Astrocyte (in vitro differentiated cells and primary cell): ENCODE measurements at regions not wholly inside any gene's neighbourhood (a gene's known extent, or its start where the extent isn't known, plus 50 kb on each side); places are given as distances from the start of the nearest gene placed in this dataset.

Experiments used
- DNase-seq: peaks from one replicate; pipeline ENCODE4 v3.0.0-alpha.2; 2010; ENCODE audit warnings: low read depth
- FAIRE-seq: peaks from 2 replicates; lab custom pipeline; 2011; peaks lifted over from hg19 to GRCh38; lab: Jason Lieb, UNC
- H2AFZ ChIP-seq: 2 replicates; pipeline ENCODE4 v1.6.0; 2012; ENCODE audit warnings: low read depth, low read length, inconsistent platforms
- H3K27ac ChIP-seq: 2 replicates; pipeline ENCODE4 v1.5.1; 2011; ENCODE audit warnings: low read depth, low read length, inconsistent platforms
- H3K27me3 ChIP-seq: 2 replicates; pipeline ENCODE4 v1.6.0; 2011; ENCODE audit warnings: low read length, inconsistent platforms; ENCODE audit not compliant: insufficient read depth
- H3K36me3 ChIP-seq: 2 replicates; pipeline ENCODE4 v1.5.1; 2011; ENCODE audit warnings: low read length, inconsistent platforms; ENCODE audit not compliant: insufficient read depth
- H3K4me1 ChIP-seq: 2 replicates; pipeline ENCODE4 v1.5.1; 2011; ENCODE audit warnings: low read length, inconsistent platforms; ENCODE audit not compliant: insufficient read depth
- H3K4me2 ChIP-seq: 2 replicates; pipeline ENCODE4 v1.6.0; 2012; ENCODE audit warnings: low read length, inconsistent platforms
- H3K4me3 ChIP-seq: 2 replicates; pipeline ENCODE4 v1.5.1; 2011; ENCODE audit warnings: low read depth, mild to moderate bottlenecking, low read length, inconsistent platforms; ENCODE audit not compliant: insufficient read depth
- H3K79me2 ChIP-seq: 2 replicates; pipeline ENCODE4 v1.6.0; 2012; ENCODE audit warnings: mild to moderate bottlenecking, low read length, inconsistent platforms; ENCODE audit not compliant: insufficient read depth
- H3K9ac ChIP-seq: 2 replicates; pipeline ENCODE4 v1.6.0; 2012; ENCODE audit warnings: mild to moderate bottlenecking, low read length, inconsistent platforms
- H3K9me3 ChIP-seq: 2 replicates; pipeline ENCODE4 v1.5.1; 2012; ENCODE audit warnings: low read depth, mild to moderate bottlenecking, low read length, inconsistent platforms; ENCODE audit not compliant: insufficient read depth
- H4K20me1 ChIP-seq: 2 replicates; pipeline ENCODE4 v1.6.0; 2012; ENCODE audit warnings: low read length, inconsistent platforms; ENCODE audit not compliant: insufficient read depth
- H3K27ac Mint-ChIP-seq: one replicate; pipeline ENCODE4 v1.8.0; 2021; ENCODE audit warnings: mild to moderate bottlenecking, mixed read lengths; ENCODE audit not compliant: unreplicated experiment
- H3K27me3 Mint-ChIP-seq: one replicate; pipeline ENCODE4 v1.8.0; 2021; ENCODE audit warnings: low read depth, mixed read lengths; ENCODE audit not compliant: unreplicated experiment
- H3K36me3 Mint-ChIP-seq: one replicate; pipeline ENCODE4 v1.8.0; 2021; ENCODE audit warnings: low read depth, mixed read lengths; ENCODE audit not compliant: unreplicated experiment
- H3K4me1 Mint-ChIP-seq: one replicate; pipeline ENCODE4 v1.8.0; 2021; ENCODE audit warnings: low read depth, mixed read lengths; ENCODE audit not compliant: unreplicated experiment
- H3K4me3 Mint-ChIP-seq: one replicate; pipeline ENCODE4 v1.8.0; 2021; ENCODE audit warnings: mild to moderate bottlenecking, moderate library complexity, mixed read lengths; ENCODE audit not compliant: unreplicated experiment
- H3K9me3 Mint-ChIP-seq: one replicate; pipeline ENCODE4 v1.8.0; 2021; ENCODE audit warnings: mild to moderate bottlenecking, mixed read lengths; ENCODE audit not compliant: unreplicated experiment
- CTCF ChIP-seq: IDR thresholded peaks from 2 replicates; pipeline ENCODE4 v1.5.1; 2011; ENCODE audit warnings: low read depth, mild to moderate bottlenecking, inconsistent platforms, low read length, moderate library complexity; ENCODE audit not compliant: insufficient read depth
- EZH2 ChIP-seq: IDR thresholded peaks from 2 replicates; pipeline ENCODE4 v1.6.1; 2012; ENCODE audit warnings: mild to moderate bottlenecking, low read length, inconsistent platforms; ENCODE audit not compliant: insufficient read depth

- no peaks in the 10 kb centered on the region for H4K20me1 ChIP-seq
- H3K27ac Mint-ChIP-seq, result no peak overlapping the region
- no peak overlapping the region for H2AFZ ChIP-seq
- no peak overlapping the region for H3K4me3 ChIP-seq
- H3K27me3 Mint-ChIP-seq, result no peaks in the 10 kb centered on the region
- H3K36me3 ChIP-seq, result no peaks in the 10 kb centered on the region
- FAIRE-seq (no peak), DNase-seq (no peak)
- TF ChIP-seq EZH2 (no peak), CTCF (no peak)
- no peak overlapping the region for H3K4me3 Mint-ChIP-seq
- peaks cover 5% of the 10 kb centered on the region for H3K4me1 Mint-ChIP-seq
- H3K4me1 ChIP-seq, result no peaks in the 10 kb centered on the region
- no peaks in the 10 kb centered on the region for H3K9me3 ChIP-seq
- no peaks in the 10 kb centered on the region for H3K36me3 Mint-ChIP-seq
- no peaks in the 10 kb centered on the region for H3K27me3 ChIP-seq
- H3K27ac ChIP-seq, result no peak overlapping the region
- H3K9me3 Mint-ChIP-seq, result no peaks in the 10 kb centered on the region
- no peak overlapping the region for H3K9ac ChIP-seq
- H3K79me2 ChIP-seq, result no peaks in the 10 kb centered on the region
- H3K4me2 ChIP-seq, result no peak overlapping the region
Observed at GRCh38 chr2:12274591-12274990, 442.1 kb upstream of the TRIB2 start.

GRCh38 chr2:12277241-12278034 is 439.3 kb upstream of the TRIB2 start:
- Mint-ChIP-seq H3K27me3 (no peaks in the 10 kb centered on the region), H3K36me3 (no peaks in the 10 kb centered on the region), H3K4me3 (no peak overlapping the region), H3K4me1 (peaks cover 5% of the 10 kb centered on the region), H3K9me3 (no peaks in the 10 kb centered on the region), H3K27ac (no peak overlapping the region)
- H3K36me3 ChIP-seq, result no peaks in the 10 kb centered on the region
- H3K4me3 ChIP-seq, result no peak overlapping the region
- H3K27ac ChIP-seq, result no peak overlapping the region
- TF ChIP-seq EZH2, result no peak
- TF ChIP-seq CTCF, result no peak
- H3K4me1 ChIP-seq, result no peaks in the 10 kb centered on the region
- no peak overlapping the region for H2AFZ ChIP-seq
- no peaks in the 10 kb centered on the region for H4K20me1 ChIP-seq
- no peak overlapping the region for H3K9ac ChIP-seq
- H3K79me2 ChIP-seq, result no peaks in the 10 kb centered on the region
- FAIRE-seq (no peak), DNase-seq (peak; percentile 29)
- no peaks in the 10 kb centered on the region for H3K9me3 ChIP-seq
- H3K4me2 ChIP-seq, result no peak overlapping the region
- no peaks in the 10 kb centered on the region for H3K27me3 ChIP-seq

GRCh38 chr2:12278217-12278750 is 438.5 kb upstream of the TRIB2 start:
- Histone ChIP-seq H3K27me3 (no peaks in the 10 kb centered on the region), H3K79me2 (no peaks in the 10 kb centered on the region), H3K4me3 (no peak overlapping the region), H4K20me1 (no peaks in the 10 kb centered on the region), H3K27ac (no peak overlapping the region), H2AFZ (no peak overlapping the region), H3K4me2 (no peak overlapping the region), H3K36me3 (no peaks in the 10 kb centered on the region), H3K9me3 (no peaks in the 10 kb centered on the region), H3K4me1 (no peaks in the 10 kb centered on the region), H3K9ac (no peak overlapping the region)
- peaks cover 5% of the 10 kb centered on the region for H3K4me1 Mint-ChIP-seq
- FAIRE-seq (no peak), DNase-seq (no peak)
- no peaks in the 10 kb centered on the region for H3K9me3 Mint-ChIP-seq
- H3K4me3 Mint-ChIP-seq, result no peak overlapping the region
- no peak for TF ChIP-seq CTCF
- TF ChIP-seq EZH2, result no peak
- H3K27me3 Mint-ChIP-seq, result no peaks in the 10 kb centered on the region
- no peak overlapping the region for H3K27ac Mint-ChIP-seq
- H3K36me3 Mint-ChIP-seq, result no peaks in the 10 kb centered on the region
